ENCODE measurements at regions not wholly inside any gene's neighbourhood (a gene's known extent, or its start where the extent isn't known, plus 50 kb on each side); places are given as distances from the start of the nearest gene placed in this dataset.
"Not testable (repeated sequence)": the region's sequence is repeated elsewhere in the genome, so short reads cannot be mapped to it uniquely, and the experiment has no call there.

DNA sequence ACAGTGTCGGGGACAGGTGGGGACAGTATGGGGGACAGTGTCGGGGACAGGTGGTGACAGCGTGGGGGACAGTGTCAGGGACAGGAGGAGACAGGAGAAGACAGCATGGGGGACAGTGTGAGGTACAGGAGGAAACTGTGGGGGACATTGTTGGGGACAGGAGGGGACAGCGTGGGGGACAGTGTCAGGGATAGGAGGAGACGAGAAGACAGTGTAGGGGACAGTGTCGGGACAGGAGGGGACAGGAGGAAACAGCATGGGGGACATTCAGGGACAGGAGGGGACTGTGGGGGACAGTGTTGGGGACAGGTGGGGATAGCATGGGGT, 139.5 kb downstream of the TMEM121 start:
- Mint-ChIP-seq H3K4me3 (ENCODE audit: low read depth) (no peak overlapping the region), H3K27me3 (ENCODE audit: low read depth) (no peaks in the 10 kb centered on the region), H3K9me3 (no peaks in the 10 kb centered on the region), H3K36me3 (ENCODE audit: low read depth) (no peaks in the 10 kb centered on the region), H3K4me1 (ENCODE audit: low read depth) (no peaks in the 10 kb centered on the region), H3K27ac (no peak overlapping the region)
- DNase-seq (ENCODE audit: low spot score): no peak
- intact Hi-C loops (cut with micrococcal nuclease): no loop called here

DNA sequence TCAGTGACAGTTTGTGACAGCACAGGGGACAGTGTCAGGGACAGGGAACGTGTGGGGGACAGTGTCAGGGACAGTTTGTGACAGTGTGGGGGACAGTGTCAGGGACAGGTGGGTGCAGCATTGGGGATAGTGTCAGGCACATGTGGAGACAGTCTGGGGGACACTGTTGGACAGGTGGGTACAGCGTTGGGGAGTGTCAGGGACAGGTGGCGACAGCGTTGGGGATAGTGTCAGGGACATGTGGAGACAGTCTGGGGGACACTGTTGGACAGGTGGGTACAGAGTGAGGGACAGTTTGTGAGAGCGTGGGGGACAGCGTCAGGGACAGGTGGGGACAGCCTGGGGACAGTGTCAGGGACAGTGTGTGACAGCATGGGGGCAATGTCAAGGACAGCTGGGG, 140.0 kb downstream of the TMEM121 start:
- Mint-ChIP-seq H3K27ac (no peak overlapping the region), H3K36me3 (ENCODE audit: low read depth) (no peaks in the 10 kb centered on the region), H3K4me1 (ENCODE audit: low read depth) (no peaks in the 10 kb centered on the region), H3K27me3 (ENCODE audit: low read depth) (no peaks in the 10 kb centered on the region), H3K4me3 (ENCODE audit: low read depth) (no peak overlapping the region), H3K9me3 (no peaks in the 10 kb centered on the region)
- intact Hi-C loops (cut with micrococcal nuclease): no loop called here
- no peak for DNase-seq (ENCODE audit: low spot score)

DNA sequence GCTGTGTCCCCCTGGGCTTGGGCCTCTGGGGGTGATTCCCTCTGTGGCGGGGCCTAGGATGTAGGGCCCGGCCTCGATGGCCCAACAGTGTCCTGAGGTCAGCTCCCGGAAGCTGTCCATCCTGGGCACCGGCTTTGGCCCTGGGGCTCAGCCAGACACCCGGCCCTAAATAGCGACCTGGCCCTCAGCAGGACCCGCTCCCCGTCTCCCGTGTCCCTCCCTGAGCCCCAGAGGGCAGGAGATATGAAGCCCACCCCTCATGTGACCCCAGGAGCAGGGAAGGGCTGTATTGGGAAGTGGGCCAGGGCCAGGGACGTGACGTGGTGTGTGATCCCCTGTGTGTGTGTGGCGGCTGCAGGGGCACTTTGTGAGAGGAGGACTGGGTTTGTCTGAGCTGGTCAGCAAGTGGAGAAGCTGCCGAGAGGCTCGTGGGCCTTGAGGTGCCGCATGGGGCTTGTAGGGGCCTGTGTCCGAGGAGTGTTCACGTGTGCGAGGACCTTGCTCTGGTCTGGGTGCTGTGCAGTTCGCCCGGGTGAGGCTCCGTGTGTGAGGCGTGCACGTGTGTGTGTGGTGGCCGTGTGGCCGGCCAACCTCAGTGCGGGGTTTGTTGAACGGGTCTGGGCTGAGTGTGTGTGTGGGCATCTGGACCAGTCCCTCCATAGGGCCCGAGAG, 140.7 kb downstream of the TMEM121 start:
- H3K27me3 Mint-ChIP-seq (ENCODE audit: low read depth); DNase-seq (ENCODE audit: low spot score): not testable (repeated sequence)

DNA sequence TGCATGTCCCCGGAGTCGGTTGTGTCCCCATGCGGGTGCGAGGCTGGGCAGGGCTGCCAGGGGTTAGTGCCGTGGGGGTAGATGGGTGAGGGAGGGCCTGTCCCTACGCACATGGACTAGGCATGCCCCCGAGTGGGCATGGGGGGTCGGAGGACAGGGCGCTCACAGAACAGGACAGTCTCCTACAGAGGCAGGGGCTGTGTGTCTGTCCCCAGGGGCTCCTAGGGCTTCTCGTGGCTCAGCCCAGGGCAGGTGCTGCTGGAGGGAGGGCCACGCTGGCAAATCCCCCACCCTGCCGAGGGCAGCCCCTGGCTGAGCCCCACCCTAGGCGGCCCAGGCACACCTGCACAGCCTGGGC, 141.3 kb downstream of the TMEM121 start:
- H3K4me1 Mint-ChIP-seq (ENCODE audit: low read depth); H3K9me3 Mint-ChIP-seq; H3K27me3 Mint-ChIP-seq (ENCODE audit: low read depth); H3K27ac Mint-ChIP-seq; H3K36me3 Mint-ChIP-seq (ENCODE audit: low read depth); H3K4me3 Mint-ChIP-seq (ENCODE audit: low read depth); DNase-seq (ENCODE audit: low spot score); intact Hi-C loops (cut with micrococcal nuclease): not testable (repeated sequence)

More for the DNA sequence above, 140.7 kb downstream of the TMEM121 start:
- H3K4me1 Mint-ChIP-seq (ENCODE audit: low read depth); H3K36me3 Mint-ChIP-seq (ENCODE audit: low read depth); H3K27ac Mint-ChIP-seq; intact Hi-C loops (cut with micrococcal nuclease); H3K4me3 Mint-ChIP-seq (ENCODE audit: low read depth); H3K9me3 Mint-ChIP-seq: not testable (repeated sequence)

DNA sequence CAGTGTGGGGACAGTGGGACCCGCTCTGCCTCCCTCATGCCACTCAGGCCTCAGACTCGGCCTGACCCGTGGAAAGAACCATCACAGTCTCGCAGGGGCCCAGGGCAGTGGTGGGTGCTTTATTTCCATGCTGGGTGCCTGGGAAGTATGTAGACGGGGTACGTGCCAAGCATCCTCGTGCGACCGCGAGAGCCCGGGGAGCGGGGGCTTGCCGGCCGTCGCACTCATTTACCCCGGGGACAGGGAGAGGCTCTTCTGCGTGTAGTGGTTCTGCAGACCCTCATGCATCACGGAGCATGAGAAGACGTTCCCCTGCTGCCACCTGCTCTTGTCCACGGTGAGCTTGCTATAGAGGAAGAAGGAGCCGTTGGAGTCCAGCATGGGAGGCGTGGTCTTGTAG, 141.6 kb downstream of the TMEM121 start:
- H3K4me1 Mint-ChIP-seq (ENCODE audit: low read depth); H3K9me3 Mint-ChIP-seq; DNase-seq (ENCODE audit: low spot score); H3K27me3 Mint-ChIP-seq (ENCODE audit: low read depth); H3K36me3 Mint-ChIP-seq (ENCODE audit: low read depth); H3K4me3 Mint-ChIP-seq (ENCODE audit: low read depth); intact Hi-C loops (cut with micrococcal nuclease); H3K27ac Mint-ChIP-seq: not testable (repeated sequence)

DNA sequence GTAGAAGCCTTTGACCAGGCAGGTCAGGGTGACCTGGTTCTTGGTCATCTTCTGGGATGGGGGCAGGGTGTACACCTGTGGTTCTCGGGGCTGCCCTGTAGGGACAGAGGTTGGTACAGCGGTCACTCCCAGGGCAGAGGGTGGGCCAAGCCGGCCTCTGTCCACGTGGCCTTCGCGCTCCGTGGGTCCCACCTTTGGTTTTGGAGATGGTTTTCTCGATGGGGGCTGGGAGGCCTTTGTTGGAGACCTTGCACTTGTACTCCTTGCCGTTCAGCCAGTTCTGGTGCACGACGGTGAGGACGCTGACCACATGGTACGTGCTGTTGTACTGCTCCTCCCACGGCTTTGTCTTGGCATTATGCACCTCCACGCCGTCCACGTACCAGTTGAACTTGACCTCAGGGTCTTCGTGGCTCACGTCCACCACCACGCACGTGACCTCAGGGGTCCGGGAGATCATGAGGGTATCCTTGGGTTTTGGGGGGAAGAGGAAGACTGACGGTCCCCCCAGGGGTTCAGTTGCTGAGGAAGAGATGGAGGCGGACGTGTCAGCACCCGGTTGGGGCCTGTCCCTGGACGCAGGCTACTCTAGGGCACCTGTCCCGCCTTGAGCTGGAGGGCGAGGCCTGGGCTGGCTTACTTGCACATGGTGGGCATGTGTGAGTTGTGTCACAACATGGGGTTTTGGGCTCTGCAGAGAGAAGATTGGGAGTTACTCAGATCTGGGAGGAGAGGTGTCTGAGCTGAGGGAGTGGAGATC, 142.3 kb downstream of the TMEM121 start:
- DNase-seq (ENCODE audit: low spot score); intact Hi-C loops (cut with micrococcal nuclease); H3K27me3 Mint-ChIP-seq (ENCODE audit: low read depth); H3K4me1 Mint-ChIP-seq (ENCODE audit: low read depth); H3K36me3 Mint-ChIP-seq (ENCODE audit: low read depth); H3K27ac Mint-ChIP-seq; H3K4me3 Mint-ChIP-seq (ENCODE audit: low read depth); H3K9me3 Mint-ChIP-seq: not testable (repeated sequence)

DNA sequence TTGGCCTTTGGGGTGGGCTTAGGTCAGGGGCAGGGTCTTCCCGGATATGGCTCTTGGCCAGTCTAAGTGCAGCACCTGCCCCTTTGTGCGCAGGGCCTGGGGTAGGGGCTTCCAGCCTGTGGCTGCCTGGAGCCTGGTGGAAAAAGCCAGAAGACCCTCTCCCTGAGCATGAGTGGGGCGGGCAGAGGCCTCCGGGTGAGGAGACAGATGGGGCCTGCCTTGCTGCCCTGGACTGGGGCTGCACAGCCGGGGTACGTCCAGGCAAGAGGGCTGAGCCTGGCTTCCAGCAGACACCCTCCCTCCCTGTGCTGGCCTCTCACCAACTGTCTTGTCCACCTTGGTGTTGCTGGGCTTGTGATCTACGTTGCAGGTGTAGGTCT, 142.8 kb downstream of the TMEM121 start:
- H3K36me3 Mint-ChIP-seq (ENCODE audit: low read depth); intact Hi-C loops (cut with micrococcal nuclease); H3K27ac Mint-ChIP-seq; DNase-seq (ENCODE audit: low spot score); H3K4me3 Mint-ChIP-seq (ENCODE audit: low read depth); H3K4me1 Mint-ChIP-seq (ENCODE audit: low read depth); H3K27me3 Mint-ChIP-seq (ENCODE audit: low read depth); H3K9me3 Mint-ChIP-seq: not testable (repeated sequence)

DNA sequence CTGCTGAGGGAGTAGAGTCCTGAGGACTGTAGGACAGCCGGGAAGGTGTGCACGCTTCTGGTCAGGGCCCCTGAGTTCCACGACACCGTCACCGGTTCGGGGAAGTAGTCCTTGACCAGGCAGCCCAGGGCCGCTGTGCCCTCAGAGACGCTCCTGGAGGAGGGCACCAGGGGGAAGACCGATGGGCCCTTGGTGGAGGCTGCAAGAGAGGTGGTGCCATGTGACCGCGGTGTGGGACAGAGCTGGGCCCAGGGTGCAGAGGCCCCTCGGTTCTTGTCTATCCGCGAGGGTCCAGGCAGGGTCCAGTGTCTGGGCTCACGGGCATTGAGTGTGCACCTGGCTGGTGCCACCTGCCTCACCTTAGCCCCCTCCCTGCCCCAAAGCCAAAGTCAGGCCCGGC, 143.3 kb downstream of the TMEM121 start:
- intact Hi-C loops (cut with micrococcal nuclease): loop anchor here (10.0 kb wide), 1 partner anchor 375 kb away; no protein-coding TSS in a partner anchor
- H3K36me3 Mint-ChIP-seq (ENCODE audit: low read depth); H3K27ac Mint-ChIP-seq; H3K9me3 Mint-ChIP-seq; H3K4me3 Mint-ChIP-seq (ENCODE audit: low read depth); H3K4me1 Mint-ChIP-seq (ENCODE audit: low read depth); H3K27me3 Mint-ChIP-seq (ENCODE audit: low read depth); DNase-seq (ENCODE audit: low spot score): not testable (repeated sequence)

DNA sequence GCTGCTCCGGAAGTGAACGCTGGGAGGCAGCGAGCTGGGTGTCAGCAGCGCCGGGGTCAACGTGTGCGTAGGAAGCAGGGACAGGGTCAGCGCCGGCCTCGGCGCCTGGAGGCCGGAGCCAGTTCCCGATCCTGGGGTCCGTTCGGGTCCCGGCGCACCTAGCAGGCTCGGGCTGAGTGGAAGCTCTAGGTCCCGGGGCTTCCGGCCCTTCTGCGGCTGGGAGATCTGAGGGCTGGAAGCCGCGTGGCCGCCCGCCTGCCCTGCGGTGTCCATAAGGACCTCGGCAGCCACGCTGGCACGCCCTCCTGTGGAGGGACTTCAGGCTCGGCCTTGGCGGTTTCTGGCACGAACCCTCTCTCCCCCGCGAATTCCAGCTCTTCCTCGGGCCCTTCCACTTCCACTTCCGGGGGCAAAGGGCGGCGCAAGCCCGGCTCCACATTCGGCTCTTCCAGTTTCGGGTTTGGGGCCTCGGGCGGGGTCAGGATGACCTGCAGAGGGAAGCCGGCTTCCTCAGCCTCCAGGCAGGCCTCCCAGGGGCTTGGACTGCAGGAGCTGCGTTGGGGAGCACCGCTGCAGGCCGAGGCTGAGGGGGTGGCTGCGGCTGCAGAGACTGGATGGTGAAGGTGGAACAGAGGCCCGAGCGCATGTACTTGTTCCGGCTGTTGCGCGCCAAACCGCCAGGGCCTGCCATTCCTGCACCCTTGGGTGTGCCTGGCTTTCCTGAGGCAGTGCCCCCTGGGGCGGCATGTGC, 146.2 kb downstream of the TMEM121 start:
- H3K27ac Mint-ChIP-seq; H3K36me3 Mint-ChIP-seq (ENCODE audit: low read depth); H3K4me1 Mint-ChIP-seq (ENCODE audit: low read depth); H3K9me3 Mint-ChIP-seq; H3K4me3 Mint-ChIP-seq (ENCODE audit: low read depth); DNase-seq (ENCODE audit: low spot score); H3K27me3 Mint-ChIP-seq (ENCODE audit: low read depth): not testable (repeated sequence)
- intact Hi-C loops (cut with micrococcal nuclease): loop anchor here (10.0 kb wide), 1 partner anchor 372 kb away; no protein-coding TSS in a partner anchor

DNA sequence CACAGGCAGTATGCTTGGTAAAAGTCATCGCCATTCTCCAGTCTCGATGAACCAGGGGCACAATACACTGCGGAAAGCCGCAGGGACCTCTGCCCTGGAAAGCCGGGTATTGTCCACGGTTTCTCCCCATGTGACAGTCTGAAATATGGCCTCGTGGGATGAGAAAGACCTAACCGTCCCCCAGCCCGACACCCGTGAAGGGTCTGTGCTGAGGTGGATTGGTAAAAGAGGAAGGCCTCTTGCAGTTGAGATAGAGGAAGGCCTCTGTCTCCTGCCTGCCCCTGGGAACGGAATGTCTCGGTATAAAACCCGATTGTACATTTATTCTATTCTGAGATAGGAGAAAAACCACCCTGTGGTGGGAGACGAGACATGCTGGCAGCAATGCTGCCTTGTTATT, 149.1 kb downstream of the TMEM121 start:
- not testable (repeated sequence) for H3K9me3 Mint-ChIP-seq; H3K4me1 Mint-ChIP-seq (ENCODE audit: low read depth); H3K36me3 Mint-ChIP-seq (ENCODE audit: low read depth); DNase-seq (ENCODE audit: low spot score); H3K27ac Mint-ChIP-seq; H3K4me3 Mint-ChIP-seq (ENCODE audit: low read depth); H3K27me3 Mint-ChIP-seq (ENCODE audit: low read depth)
- intact Hi-C loops (cut with micrococcal nuclease): loop anchor here (5.0 to 10.0 kb wide), 2 partner anchors 267 to 369 kb away; no protein-coding TSS in a partner anchor

DNA sequence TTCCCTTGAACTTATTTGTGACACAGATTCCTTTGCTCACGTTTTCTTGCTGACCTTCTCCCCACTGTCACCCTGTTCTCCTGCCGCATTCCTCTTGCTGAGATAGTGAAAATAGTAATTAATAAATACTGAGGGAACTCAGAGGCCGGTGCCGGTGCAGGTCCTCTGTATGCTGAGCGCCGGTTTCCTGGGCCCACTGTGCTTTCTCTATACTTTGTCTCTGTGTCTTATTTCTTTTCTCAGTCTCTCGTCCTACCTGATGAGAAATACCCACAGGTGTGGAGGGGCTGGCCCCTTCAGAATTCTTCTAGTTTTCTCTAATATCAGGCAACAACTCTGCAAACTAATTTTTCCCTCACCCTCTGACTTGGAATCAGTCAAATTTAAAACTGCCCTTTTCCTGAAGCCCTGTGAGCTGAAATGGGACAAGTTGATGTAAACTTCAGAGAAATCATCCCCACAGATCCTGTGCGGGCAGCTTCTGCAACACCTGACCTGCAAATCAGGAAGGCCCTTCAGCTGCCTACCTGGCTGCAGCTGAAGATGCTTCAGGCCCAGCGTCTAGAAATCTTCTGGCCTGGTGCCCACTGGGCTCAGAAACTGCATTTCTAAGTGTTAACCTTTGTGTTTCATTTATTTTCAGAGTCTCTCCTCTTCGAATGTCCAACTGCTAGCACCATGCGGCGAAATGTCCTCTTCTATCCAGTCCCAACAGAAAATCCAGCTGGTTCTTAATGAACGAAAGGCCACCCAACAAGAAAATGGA, 149.7 kb downstream of the TMEM121 start:
- H3K27ac Mint-ChIP-seq; H3K4me3 Mint-ChIP-seq (ENCODE audit: low read depth); H3K4me1 Mint-ChIP-seq (ENCODE audit: low read depth); H3K27me3 Mint-ChIP-seq (ENCODE audit: low read depth); DNase-seq (ENCODE audit: low spot score); H3K36me3 Mint-ChIP-seq (ENCODE audit: low read depth); H3K9me3 Mint-ChIP-seq: not testable (repeated sequence)
- intact Hi-C loops (cut with micrococcal nuclease): loop anchor here (5.0 to 10.0 kb wide), 2 partner anchors 266 to 369 kb away; no protein-coding TSS in a partner anchor

DNA sequence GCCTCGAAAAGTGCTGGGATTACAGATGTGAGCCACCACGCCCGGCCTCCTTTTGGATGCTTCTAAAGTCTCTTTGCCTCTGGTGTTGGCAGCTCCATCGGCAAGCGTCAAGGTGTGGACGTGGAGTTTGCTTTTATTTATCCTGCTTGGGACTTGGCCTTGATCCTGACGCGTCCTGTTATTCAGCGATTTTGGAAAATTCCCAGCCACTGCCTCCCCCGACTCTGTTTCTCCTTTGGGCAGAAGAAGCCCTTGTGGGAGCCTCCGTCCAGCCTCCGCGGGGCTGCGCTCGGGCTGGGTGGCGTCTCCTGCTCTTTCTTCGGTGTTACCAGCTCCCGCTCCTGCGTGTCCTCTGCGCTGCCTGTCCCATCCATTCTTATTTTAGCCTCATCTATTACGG, 151.7 kb downstream of the TMEM121 start:
- H3K27ac Mint-ChIP-seq; DNase-seq (ENCODE audit: low spot score); H3K36me3 Mint-ChIP-seq (ENCODE audit: low read depth); H3K4me3 Mint-ChIP-seq (ENCODE audit: low read depth); H3K27me3 Mint-ChIP-seq (ENCODE audit: low read depth); H3K9me3 Mint-ChIP-seq; H3K4me1 Mint-ChIP-seq (ENCODE audit: low read depth): not testable (repeated sequence)
- intact Hi-C loops (cut with micrococcal nuclease): loop anchor here (5.0 to 10.0 kb wide), 2 partner anchors 264 to 367 kb away; no protein-coding TSS in a partner anchor

Data from activated T-helper 2 cell treated with anti-CD3 and anti-CD28 coated beads, Interferon-gamma antibody, Interleukin-2, Interleukin-4, amounts not matched to agents 10 μg/mL and 5 μg/mL and 100 μg/mL, durations not matched to agents 14 hours and 24 hours and 36 hours (primary cell).